ENCODE measurements at regions not wholly inside any gene's neighbourhood (a gene's known extent, or its start where the extent isn't known, plus 50 kb on each side); places are given as distances from the start of the nearest gene placed in this dataset.

- TF ChIP-seq CTCF (conservative IDR thresholded peaks at IDR 0.05; ENCODE audit: low read depth in 2 of 2), result no peak
- TF ChIP-seq ETS1 (IDR thresholded peaks at IDR 0.05), result no peak
- no peak for TF ChIP-seq EZH2phosphoT487 (IDR thresholded peaks at IDR 0.05; ENCODE audit: unreplicated experiment)
- TF ChIP-seq EZH2 (IDR thresholded peaks at IDR 0.05; ENCODE audit: low read depth, unreplicated experiment), result no peak
- TF ChIP-seq NANOG (IDR thresholded peaks at IDR 0.05; ENCODE audit: borderline replicate concordance), result no peak
These were observed 67.6 kb upstream of the GRIN2B start (continued) for GRCh38 chr12:14048941-14049545.

GRCh38 chr12:14057895-14058294, 76.5 kb upstream of the GRIN2B start:
- Mint-ChIP-seq H3K27me3 (ENCODE audit: insufficient read depth, low read depth, poor library complexity) (peaks cover 4% of the 10 kb centered on the region), H3K4me1 (no peaks in the 10 kb centered on the region), H3K27ac (no peak overlapping the region), H3K4me3 (no peak overlapping the region), H3K9me3 (no peaks in the 10 kb centered on the region), H3K36me3 (ENCODE audit: low read depth) (no peaks in the 10 kb centered on the region)
- Histone ChIP-seq H3F3A (replicated peaks; ENCODE audit: low read depth) (no peaks in the 10 kb centered on the region), H3K27me3 (ENCODE audit: insufficient read depth) (no peaks in the 10 kb centered on the region), H4K20me1 (replicated peaks; ENCODE audit: insufficient read depth) (no peaks in the 10 kb centered on the region), H3K36me3 (ENCODE audit: insufficient read depth) (no peaks in the 10 kb centered on the region), H2AFZ (0 out of 2 replicates have a peak overlapping the region, but pooled peaks have one; percentile 59), H3K79me2 (replicated peaks; ENCODE audit: insufficient read depth) (no peaks in the 10 kb centered on the region), H3K4me2 (no peak overlapping the region), H3K27ac (ENCODE audit: low read depth) (no peak overlapping the region), H3K4me3 (no peak overlapping the region), H3K9me2 (ENCODE audit: insufficient read depth) (no peaks in the 10 kb centered on the region; the same call in 1 of the 2 replicates), H3K4me1 (ENCODE audit: insufficient read depth) (no peaks in the 10 kb centered on the region)
- peak in 1 of 2 experiments; percentile 57; a peak in 2 of 4 replicates for TF ChIP-seq CTCF (conservative IDR thresholded peaks at IDR 0.05; ENCODE audit: low read depth in 2 of 2)
- no peak for TF ChIP-seq ETS1 (IDR thresholded peaks at IDR 0.05)
- TF ChIP-seq REST (IDR thresholded peaks at IDR 0.05; ENCODE audit: unreplicated experiment), result no peak
- no peak for TF ChIP-seq POLR2AphosphoS5 (IDR thresholded peaks at IDR 0.05; ENCODE audit: low read depth)
- TF ChIP-seq STAT1 (IDR thresholded peaks at IDR 0.05; ENCODE audit: unreplicated experiment), result no peak
- no peak for DNase-seq (ENCODE audit: low spot score)
- peak; percentile 58 for ATAC-seq

Measured in GM23338 (cell line).